ENCODE measurements at regions not wholly inside any gene's neighbourhood (a gene's known extent, or its start where the extent isn't known, plus 50 kb on each side); places are given as distances from the start of the nearest gene placed in this dataset.

DNA sequence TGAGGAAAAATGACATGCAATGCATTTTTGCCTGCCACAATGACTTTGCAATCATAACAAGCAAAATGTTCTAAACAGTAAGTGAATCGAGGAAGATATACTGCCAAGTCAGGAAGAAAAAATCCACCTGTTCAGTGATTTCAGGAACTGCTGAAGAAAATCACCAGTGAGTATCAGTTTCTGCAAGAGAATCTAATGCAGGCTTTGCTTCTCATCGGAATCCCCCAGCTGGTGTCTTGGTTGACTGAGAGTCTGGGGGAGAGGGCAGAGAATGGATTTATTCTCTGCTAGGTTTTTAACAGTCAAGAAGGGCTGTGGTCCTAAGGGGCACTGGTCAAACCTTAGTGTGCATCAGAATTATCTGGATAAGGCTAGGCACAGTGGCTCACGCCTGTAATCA is 363.4 kb downstream of the CDH26 start:
- DNase-seq (ENCODE audit: low read depth), result no peak

DNA sequence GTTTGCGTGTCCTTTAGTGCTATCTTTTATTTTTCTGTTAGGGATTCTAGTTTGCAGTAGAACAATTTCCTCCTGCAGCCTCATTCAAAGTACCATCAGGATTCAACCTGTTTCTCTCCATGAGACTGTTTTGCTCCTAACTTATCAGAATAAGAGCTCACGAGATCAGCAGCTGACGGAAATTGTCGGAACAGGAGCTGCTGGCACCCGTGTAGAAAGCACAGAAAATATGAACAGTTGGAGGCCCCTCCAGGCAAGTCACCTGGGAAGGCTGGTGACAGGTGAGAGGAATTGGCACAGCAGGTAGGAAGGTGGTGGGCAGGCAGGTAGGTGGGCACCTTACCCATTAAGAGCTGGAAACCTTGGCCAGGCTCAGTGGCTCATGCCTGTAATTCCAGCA is 368.6 kb downstream of the CDH26 start:
- DNase-seq (ENCODE audit: low read depth), result no peak

DNA sequence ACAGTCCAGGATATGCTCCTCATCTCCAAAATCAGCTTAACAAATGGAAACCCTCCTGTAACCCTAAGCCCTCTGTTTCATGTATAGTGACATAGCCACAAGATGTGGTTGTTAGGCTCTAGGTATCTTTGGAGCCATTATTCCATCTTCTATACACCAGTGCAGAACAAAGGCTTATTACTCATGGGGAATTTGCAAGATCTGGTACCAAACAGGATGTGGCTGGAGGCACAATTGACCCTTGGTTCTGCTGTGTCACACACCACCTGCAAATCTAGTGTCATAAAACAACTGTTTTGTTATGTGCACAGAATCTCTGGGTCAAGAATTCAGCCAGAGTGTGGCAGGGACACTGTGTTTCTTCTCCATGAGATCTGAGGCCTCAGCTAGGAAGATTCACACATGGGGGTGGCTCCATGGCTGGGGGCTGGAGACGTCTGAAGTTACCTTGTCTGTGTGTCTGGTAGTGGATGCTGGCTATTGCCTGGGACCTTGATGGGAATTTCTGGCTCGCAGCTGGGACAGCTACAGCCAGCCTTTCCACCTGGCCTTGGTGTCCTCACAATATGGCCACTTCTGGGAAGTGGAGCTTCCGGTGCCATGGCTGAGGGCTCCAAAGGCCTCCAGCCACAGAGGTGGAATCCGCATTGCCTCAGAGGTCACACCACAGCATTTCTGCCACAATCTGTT is 369.9 kb downstream of the CDH26 start:
- DNase-seq (ENCODE audit: low read depth), result no peak

DNA sequence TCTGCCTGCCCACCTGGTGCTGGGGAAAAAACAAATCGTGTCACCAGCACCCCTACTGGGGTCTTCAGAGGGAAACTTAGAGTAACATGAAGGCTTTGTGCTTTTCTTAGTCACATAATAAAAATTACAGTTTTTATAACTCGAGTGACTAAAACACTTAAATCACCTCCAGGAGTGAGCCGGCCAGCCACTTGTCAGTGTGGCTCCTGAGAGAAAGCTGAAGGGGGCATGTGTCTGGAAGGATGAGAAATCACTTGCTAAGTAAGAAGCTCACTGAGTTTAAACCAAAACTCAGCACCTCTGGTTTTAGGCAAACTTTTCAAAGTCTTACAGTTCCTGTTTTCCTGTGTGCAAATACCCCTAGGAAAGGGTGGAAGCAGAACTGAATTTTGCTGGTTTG is 372.2 kb downstream of the CDH26 start:
- no peak for DNase-seq (ENCODE audit: low read depth)

DNA sequence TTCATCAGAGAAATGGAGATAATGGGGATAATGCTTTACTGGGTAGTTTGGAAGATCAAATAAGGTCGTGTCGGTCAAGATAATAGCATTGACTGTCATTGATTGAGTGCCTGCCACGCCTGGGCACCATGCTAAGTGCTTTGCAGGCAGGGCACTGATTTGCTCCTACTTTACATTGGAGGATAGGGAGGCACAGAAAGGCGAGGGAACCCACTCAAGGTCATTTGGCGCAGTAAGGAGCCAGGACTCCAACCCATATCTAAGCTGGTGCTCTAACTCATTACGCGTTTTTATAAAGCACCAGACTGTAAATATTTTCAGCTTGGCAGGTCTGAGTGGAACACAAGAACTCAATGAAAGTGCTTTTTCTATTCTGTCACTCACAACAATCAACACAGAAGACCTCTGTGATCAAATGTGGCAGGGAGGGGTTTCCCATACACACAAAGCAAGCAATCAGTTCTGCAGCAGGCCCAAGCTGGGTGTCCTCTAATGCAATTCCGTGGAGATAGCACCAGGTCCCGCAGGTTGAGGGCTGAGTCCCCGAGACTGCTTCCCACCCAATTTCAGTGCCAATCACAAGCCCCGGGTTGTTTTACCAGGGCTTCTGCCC is 373.6 kb downstream of the CDH26 start:
- no peak for DNase-seq (ENCODE audit: low read depth)

DNA sequence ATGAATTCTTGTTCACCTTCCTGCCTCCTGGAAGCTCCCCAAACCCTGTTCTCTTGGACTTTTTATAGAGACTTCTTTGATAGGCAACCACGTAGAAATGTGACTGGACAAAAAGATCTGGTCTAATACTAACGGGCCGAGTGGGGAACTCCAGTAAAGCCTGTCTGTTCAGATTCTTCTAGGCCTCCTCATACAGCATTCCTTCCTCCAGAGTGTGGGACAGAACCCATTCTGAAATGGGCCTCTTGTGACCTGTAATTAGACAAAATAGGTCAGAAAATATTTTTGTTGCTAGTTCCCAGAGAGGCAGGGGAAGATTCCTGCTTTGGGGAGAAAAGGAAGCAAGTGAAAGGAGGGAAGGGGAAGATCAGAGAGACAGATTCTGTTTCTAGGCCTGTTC is 374.3 kb downstream of the CDH26 start:
- DNase-seq (ENCODE audit: low read depth), result no peak

DNA sequence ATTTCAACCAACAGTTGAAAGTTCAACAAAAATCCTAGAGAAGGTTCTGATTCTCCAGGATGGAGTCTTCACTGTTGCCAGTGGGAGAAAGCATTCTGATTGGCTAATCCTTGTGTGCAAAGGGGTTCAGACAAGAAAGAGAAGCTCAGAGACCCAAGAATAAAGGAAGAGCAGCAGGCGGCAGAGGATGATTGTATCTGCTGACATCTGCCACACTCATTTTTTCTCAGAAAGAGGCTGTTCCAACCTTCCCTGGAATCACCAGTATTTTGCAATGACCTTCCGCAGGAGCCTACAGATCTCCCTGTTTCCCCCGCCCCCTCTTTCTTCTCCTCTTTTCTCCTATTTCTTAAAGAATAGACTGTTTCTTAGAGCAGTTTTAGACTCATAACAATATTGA is 376.7 kb downstream of the CDH26 start:
- no peak for DNase-seq (ENCODE audit: low read depth)

DNA sequence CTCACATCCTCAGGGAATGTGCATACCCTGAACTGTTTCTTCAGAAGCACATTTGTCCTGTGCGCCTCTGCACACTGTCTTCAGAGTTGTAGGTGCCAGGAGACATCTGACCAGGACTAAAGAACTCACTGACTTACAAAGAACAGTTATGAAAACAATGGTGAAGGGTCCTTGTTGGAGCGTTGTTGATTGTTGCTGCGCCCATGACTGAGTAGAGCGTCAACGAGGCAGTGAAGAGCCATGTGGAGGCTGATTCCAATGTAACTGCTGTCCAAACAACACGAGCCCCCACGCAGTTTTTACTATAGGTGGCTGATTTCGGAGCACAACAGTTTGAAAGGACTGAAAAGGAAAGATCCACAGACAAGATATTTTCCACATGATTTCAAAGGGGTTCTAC is 380.3 kb downstream of the CDH26 start:
- no peak for DNase-seq (ENCODE audit: low read depth)

DNA sequence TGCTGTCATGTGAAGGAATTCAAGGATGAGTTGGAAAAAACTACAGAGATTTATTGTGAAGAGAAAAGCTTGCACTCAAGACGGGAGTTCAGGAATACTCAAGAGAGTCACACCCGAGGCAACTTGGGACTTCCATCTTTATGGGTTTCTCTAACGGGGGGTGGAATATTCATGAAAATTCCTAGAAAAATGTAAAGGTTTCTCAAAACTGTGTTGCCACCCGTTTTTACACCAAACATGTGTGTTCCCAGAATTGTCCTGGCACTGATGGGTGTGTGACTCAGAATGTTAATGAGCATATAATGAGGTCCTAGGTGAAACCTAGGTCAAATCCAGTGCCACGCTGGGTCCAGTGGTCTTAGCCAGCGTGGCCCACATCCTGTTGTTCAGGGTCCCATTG is 381.5 kb downstream of the CDH26 start:
- DNase-seq (ENCODE audit: low read depth), result no peak

DNA sequence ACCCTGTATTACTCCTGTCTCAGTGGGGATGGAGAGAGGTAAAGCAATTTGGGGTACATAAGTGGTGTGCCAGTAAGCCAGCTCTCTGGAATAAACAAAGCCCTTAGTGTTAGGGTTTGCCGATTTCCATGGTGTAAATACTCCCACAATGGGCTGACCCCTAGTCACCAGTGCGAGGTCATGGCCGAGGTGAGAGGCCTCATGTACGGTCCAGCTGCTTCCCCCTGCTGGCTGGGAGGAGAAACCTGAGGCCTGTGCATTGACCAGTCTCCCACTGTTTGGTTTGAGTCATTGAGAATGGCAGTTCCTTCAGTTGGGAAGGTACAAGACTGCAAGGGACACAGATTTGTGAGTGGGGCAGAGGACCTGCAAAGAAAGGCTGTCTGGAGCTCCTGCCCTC is 382.0 kb downstream of the CDH26 start:
- no peak for DNase-seq (ENCODE audit: low read depth)

DNA sequence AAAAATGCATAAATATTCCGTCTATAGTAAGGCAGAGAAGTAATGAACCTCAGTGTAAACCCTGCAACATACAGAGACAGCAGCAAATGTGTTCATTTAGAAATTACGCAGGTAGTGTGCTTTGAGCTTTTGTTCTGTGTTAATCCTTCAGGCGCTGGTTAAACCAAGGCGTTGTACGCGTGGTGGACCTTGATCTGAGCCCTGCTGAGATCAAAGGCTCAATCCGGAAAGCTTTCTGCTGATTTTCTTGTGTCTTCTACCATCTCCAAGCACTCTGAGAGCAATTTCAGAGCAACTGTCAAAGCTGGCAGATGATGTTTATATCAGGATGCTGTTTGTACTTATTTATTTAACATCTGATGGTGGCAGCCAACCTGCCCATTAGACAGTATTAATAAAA is 382.8 kb downstream of the CDH26 start:
- DNase-seq (ENCODE audit: low read depth), result no peak

DNA sequence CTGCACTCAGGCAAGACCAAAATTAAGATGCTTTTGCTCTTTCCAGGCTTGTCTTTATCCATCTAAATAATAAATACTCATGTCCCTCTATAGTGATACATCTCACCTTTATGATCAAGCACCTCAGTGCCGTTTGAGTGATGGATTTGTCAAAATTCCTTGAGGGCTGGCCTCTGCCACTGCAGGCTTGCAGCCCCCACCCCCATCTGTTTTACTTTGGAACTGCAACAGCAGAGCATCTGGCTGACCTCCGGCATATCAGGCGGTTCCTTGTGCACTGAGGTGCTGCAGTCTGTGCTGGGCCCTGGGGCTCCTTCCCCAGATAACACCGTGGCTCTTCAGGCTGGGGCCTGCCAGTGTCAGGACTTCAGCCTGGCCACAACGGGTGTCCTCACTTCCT is 386.9 kb downstream of the CDH26 start:
- DNase-seq (ENCODE audit: low read depth), result no peak

DNA sequence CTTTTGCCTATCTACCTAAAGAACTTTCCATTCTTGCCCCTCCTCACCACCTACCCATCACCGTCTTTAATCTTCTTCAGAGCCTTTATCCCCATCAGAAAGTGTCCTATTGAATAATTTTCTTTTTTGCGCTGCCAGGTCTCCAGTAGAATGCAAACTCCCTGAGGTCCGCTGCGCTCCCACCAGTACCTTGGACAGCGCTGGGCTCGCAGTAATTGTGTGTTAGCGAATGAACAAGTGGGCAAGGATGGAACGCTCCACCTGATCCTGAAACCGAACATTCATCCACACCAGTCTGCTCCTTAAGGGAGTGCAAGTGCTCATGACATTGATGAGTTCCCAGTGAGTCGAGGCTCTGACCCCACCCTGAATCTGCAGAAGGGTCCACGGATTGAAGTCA is 391.2 kb downstream of the CDH26 start:
- no peak for DNase-seq (ENCODE audit: low read depth)

DNA sequence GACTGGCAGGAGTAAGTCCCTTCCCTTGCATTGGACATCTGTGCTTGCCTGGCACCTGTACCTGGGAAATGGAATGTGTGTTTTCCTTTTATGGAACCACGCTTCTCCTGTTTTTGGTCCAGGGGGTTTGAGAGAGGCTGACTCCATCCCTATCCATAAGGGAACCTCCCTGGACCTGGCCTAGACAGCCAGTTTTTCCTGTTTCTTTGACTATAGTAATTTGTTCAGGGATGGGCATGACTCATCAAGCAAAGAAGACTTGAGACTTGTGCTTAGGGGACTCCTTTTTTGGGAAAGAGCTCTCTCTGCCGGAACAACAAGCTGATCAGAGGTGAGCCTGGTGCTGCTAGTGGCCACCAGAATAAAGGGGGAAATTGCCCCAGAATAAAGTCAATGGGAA is 393.8 kb downstream of the CDH26 start:
- no peak for DNase-seq (ENCODE audit: low read depth)

DNA sequence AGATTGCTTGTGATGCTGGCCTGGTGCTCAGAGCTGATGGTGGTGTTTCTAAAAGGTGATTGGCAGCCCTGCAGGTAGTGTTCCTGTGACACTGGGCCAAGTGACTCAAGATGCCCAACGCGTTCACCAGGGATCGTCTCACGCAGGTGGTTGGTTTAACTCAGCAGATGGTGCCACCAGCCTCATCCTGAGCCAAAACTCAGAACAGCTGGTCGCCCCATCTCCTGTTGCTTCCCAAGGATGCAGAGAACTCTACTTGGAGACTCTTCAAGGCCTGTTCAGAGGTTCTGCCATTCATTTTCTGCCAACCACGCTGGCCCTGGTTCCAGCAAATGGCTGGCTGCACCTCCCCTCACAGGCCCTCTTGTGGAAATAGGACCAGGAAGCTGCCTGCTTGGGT is 394.4 kb downstream of the CDH26 start:
- no peak for DNase-seq (ENCODE audit: low read depth)

DNA sequence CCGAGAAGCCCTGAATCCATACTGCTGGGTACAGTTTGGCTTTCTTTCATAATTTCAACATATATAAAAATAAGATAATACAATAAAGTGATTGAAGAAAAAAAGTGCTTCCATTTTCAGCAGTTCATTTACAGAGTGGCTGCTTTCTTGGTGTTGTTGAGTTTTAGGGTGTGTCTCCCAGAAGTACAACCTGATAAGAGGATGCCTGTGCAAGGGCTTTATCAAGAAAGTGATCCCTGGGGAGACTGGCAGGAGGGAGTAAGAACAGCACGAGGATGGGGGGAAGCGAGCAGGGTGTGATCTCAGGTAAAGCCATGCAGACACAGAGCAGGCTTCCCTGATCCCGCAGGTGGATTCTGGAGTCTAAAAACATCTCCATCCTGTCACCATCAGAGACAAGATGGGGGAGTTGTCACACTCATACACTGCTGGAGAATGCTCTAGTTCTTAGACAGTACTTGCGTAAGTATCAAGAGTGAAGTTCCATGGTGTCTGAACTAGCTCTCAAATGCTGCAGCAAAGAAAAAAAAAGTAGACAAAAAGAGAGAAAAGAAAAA is 395.9 kb downstream of the CDH26 start:
- DNase-seq (ENCODE audit: low read depth), result no peak

DNA sequence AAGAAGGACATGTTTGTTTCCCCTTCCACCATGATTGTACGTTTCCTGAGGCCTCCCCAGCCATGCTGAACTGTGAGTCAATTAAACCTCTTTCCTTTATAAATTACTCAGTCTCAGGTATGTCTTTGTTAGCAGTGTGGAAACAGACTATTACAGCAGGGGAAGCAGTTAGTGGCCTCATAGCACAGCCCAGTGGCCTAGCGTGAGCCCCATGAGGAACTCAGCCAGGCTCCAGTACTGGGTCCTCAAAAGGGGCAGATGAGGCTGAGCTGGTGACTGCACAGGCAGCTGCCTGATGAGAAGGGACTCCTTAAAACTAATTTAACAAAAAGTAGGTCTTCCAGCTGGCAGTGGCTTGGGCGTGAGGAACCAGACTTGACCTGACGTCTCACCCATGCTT is 399.9 kb downstream of the CDH26 start:
- DNase-seq (ENCODE audit: low read depth), result no peak

DNA sequence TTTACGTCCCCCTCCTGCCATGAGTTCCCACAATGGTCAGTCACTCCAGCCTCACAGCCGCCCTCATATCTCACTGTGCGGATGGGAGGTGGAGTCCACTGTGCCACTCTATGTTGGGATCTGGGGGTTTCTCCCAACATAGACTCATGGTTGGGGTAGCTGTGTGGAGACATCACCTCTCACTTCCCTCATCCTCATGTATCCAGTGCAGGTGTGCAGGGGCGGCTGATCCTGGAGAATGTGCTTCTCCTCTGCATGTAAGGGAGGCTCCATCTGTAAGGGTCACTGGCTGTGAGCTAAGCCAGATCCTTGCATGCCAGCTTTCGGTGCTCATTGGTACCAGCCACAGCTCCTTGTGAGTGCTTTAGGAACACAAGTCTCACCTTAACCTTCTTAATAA is 400.8 kb downstream of the CDH26 start:
- no peak for DNase-seq (ENCODE audit: low read depth)

DNA sequence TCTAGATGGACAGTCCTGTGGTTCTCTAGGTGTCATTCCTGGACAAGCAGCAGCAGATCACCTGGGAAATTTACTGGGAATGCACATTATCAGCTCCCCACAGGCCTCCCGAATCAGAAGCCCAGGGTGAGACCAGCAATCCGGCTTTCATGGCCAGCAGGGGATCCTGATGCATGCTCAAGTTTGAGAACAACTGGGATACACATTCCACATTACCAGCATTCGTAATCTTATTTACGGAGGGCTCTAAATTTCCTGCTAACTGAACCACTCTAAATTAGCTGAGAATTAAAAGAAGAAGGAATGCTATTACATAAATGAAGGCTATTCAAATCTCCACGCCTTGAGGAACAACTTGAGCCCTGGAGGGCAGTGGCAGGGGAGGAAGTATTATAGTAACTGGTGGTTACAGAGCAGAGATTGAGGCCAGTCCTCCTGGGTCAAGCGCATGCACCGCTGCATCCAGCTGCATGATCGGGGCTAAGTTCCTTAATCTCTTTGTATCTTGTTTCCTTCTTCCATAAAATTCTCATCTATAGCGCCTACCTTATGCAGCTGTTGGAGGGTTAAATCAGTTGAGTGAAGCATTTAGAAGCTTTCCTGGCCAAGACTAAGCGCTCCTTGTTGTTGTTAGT is 403.7 kb downstream of the CDH26 start:
- DNase-seq (ENCODE audit: low read depth), result no peak

DNA sequence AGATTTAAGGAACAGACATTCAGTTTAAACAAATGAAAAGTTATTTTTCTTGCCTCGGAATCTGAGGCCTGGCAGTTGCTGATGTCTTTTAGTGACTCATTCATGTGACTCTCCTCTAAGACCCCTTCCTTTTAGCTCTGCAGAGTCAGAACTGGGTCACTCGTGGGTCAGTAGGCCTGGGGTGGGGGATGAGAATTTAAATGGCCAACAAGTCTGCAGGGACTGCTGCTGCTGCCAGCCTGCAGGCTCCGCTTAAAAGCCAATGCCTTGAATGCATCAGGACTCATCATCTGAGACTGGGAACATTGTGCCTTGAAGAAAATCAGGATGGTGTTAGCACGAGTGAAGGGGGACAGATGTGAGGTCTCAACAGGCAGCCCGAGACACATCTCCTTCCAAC is 404.3 kb downstream of the CDH26 start:
- no peak for DNase-seq (ENCODE audit: low read depth)

DNA sequence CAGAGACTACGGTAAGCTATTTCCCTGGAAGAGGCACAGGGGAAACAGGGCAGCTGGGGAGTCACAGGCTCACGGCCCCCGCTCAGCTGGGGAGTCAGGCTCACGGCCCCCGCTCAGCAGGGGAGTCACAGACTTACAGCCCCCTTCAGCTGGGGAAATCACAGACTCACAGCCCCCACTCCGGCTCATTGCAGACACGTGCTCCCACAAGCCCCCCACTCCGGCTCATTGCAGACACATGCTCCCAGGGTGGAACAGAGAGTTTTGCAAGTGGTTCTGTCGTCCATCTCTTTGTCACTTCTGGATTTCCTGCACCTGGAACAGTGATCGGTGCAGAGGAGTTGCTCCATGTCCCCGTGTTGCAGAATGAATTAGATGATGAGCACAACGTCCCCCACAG is 405.5 kb downstream of the CDH26 start:
- no peak for DNase-seq (ENCODE audit: low read depth)

DNA sequence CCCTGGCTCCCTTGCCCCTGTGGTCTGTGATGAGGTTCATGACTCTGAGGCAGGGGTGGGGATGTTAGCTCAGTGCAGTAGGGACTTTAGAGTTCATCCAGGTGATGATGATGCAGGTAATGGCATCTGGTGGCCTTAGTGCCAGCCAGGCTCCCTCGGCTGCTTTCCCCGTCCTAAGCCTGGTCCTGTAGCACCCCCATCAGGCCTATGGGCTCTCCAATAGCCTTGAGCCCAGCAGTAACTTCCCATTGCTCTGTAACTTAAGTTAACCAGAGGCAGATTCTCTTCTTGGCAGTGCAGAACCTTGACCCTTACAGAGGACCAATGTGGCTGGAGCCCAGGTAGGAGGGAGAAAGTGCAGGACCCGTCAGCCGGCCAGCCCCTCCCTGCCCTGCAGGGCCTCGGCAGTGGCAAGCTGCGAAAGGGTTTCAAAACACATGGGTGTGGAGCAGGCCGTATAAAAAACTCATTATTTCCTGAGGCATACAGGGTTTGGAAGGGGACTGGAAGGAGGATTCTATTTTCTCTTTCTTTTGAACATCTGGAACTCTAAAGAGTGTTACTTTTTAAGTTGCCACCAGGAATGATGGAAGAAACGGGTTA is 406.9 kb downstream of the CDH26 start:
- no peak for DNase-seq (ENCODE audit: low read depth)

DNA sequence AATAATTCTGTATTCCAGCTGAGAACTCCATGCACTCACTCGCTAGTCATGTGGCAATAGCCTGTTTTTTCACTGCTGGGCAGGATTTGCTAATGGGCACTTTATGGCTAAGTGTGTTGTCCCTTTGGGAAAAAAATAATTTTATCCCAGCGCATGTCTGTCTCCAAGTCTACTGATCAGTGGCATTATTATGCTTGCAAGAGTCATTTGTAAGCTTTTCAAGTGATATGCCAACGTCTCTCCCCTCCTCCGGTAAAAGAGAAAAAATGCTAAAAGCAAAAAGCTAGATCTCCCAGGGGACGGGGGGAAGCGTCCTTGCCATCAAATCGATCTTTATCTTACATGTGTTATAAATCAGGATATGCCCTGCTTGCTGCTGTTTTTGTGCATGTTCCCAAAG is 407.7 kb downstream of the CDH26 start:
- no peak for DNase-seq (ENCODE audit: low read depth)

All from CMK (cell line).